Renal cortical epithelial cell (primary cell): ENCODE measurements at regions not wholly inside any gene's neighbourhood (a gene's known extent, or its start where the extent isn't known, plus 50 kb on each side); places are given as distances from the start of the nearest gene placed in this dataset.

Experiments
- DNase-seq: peaks from one replicate; pipeline ENCODE4 v3.0.0-alpha.2; 2011; ENCODE audit warnings: low read depth

DNA sequence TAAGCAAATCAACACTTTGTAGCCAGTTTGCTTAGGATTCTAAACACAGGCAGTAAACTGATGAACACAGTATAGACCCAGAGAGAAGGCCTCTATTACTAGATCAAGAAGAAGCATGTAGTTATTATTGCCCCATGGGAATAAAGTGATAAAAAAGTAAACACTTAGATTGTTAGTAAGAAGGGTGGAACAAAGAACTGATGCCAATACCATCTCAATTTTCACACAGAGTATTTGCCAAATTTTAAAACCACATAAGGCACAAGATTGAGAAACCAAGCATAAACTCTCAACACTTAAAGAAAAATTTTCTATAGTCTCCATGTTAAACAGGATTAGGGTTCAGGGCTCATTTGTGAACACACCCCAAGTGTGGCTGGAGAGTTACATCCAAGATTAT, 77.0 kb upstream of the SYT1 start:
- no peak for DNase-seq

DNA sequence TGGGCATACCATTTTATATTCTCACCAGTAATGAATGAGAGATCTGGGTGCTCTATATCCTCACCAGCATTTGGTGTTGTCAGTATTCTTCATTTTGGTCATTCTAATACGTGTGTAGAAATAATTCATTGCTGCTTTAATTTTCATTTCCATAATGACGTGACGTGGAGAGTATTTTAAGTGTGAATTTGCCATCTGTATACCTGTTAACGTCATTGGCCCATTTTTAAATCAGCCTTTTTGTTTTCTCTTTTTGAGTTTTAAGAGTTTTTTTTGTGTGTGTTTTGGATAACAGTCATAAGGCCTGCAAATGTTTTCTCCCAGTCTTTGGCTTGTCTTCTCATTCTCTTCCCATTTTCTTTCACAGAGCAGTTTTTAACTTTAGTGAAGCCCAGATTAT, 74.4 kb upstream of the SYT1 start:
- no peak for DNase-seq

DNA sequence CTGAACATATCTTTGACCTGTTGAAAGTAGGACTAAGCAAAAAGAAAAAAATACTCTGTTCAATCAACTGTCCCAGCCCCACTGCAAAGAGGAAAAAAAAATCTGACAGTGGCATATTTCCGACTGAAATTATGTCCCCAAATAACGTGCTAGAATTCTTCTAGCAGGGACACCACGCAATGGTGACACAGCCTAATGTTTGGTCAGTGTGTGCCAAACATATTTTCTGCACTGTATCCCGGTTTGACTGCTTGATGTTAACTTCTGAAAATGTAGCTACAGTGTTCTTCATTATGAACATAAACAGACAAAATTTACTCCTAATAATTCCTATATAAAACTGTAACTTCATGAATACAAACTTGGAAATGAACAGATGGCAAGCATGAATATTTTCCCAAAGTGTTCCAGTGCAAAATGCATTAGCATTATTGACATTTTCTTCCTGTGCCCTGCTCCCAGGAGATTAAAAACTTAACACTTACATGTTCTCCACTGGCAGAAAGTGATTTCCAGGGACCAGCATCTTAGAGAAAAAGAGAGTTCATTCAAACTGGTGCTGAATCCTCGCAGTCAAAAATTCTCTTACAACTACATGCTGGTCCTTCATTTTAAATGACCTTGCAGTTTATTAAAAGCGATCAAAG, 72.4 kb upstream of the SYT1 start:
- no peak for DNase-seq

DNA sequence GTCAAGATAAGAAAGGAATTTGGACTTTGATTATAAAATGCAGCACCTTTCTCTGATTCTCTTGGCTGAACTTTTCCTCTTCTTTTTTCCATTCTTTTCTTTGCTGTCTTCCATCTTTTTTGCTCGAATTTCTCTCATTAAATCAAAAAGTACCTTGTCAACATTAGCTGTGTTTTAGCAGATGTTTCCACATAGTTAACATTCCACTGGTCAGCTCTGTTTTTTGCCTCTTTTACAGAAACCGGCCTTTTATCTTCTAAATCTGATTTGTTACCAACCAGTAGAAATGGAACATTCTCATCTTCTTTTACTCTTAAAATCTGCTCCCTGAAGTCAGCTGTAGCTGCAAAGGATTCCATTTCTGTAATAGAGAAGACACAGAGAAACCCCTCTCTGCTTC, 71.1 kb upstream of the SYT1 start:
- DNase-seq: no peak

DNA sequence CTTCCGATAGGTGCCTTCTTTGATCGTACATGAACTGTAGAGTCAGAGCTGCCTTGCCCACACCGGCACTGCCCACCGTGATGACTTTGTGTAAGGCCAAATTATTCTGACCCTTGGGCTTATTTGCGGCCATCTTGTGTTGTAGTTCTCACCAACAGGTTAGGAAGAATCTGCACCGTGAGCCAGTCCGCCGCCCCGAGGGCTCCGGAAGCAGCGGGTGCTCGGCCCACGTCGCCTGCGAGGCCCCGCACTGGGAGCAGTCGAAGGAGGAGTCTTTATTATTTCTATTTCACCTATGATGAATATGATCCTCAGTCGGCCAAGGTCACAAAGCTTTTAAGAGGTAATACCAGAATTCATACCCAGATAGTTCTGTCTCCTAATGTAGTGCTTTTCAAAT, 70.6 kb upstream of the SYT1 start:
- DNase-seq: no peak

DNA sequence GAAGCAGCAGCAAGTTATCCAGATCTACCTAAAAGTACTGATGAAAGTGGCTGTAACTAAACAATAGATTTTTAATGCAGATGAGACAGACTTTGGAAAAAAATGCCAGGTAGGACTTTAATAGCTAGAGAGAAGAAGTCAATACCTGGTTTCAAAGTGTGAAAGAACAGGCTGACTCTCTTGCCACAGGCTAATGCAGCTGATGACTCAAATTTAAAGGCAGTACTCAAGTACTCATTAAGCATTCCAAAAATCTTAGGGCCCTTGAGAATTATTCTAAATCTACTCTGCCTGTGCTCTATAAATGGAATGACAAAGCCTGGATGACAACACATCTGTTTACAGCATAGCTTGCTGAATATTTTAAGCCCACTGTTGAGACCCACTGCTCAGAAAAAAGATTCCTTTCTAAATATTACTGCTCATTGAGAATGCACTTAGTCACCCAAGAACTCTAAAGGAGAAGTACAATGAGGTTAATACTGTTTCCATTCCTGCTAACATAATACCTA, 68.6 kb upstream of the SYT1 start:
- DNase-seq: no peak

DNA sequence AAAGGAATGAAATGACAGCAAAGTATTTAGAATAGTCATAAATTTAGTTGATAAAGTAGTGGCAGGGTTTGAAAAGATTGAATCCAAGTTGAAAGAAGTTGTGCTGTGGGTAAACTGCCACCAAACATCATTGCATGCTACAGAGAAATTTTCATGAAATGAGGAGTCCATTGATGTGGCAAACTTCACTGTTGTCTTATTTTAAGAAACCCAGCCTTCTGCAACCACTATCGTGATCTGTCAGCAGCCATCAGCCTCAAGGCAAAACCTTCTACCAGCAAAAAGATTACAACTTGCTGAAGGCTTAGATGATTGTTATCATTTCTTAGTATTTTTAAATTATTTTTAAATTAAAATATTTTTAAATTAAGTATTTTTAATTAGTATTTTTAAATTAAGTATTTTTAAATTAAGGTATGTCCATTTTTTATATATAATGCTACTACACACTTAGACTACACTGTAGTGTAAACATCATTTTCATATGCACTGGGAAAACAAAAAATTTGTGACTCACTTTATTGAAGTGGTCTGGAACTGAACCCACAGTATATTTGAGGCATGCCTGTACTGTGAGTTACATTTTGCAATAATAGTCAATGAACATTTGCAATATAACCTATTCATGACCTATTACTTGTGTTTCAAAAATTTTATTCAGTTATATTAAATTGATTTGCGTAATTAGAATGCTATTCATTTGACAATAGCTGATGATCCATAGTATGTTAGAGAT, 67.2 kb upstream of the SYT1 start:
- DNase-seq: no peak

DNA sequence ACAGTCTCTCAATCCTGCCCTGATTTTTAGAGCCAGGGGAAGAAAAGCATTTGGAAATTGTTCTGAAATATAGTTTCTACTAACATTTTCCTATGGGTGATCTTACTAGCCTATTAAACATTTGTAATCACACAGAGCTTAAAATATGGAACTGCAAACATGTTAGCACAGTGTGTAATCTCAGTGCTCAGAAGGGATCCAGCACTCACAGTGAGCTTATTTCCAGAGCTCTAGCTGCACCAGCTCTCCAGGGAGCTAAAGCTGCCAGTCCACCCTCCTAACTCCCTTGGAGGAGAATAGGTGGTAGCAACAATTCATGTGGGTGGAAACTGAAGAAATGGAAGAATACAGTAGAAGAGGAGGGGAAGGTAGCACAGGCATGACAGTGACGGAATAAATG, 64.9 kb upstream of the SYT1 start:
- DNase-seq: no peak

DNA sequence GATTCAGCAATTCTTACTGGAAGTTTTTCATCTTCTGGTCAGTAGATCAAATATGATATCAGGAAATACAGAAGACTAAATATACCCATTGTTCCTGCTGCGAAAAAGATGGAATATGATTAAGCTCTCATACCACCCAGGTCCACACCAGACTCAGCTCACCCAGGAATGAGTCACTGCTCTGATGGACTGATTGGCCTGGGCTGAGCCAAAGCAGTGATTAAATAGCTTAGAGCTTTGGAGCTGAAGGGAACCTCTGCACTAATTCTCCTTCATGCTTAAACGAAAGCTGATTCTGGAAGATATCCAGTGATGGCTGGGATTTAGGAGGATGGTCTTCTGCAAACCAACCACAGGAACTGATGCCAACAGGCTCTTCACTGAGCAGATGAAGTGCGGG, 62.0 kb upstream of the SYT1 start:
- peak; percentile 32 for DNase-seq

DNA sequence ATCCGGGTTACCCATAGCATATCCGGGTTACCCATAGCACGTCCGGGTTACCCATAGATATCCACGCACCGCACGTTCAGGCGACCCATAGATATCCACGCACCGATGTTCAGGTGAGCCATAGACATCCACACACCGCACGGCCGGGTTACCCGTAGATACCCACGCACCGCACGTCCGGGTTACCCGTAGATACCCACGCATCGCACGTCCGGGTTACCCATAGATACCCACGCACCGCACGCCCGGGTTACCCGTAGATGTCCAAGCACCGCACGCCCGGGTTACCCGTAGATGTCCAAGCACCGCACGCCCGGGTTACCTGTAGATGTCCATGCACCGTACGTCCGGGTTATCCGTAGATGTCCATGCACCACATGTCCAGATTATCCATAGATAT, 60.3 kb upstream of the SYT1 start:
- no peak for DNase-seq
